GM23338 (cell line): ENCODE measurements at regions not wholly inside any gene's neighbourhood (a gene's known extent, or its start where the extent isn't known, plus 50 kb on each side); places are given as distances from the start of the nearest gene placed in this dataset.

Source experiments
- ATAC-seq: fragments of 200-7000 bp; cut with Tn5 transposase; 3 replicates; pipeline ENCODE4 v1.9.1; 2020
- DNase-seq: peaks from one replicate; pipeline ENCODE4 v3.0.0-alpha.2; 2015; ENCODE audit warnings: low spot score
- H2AFZ ChIP-seq: fragments of 200-600 bp; sonication (generic); 2 replicates; pipeline ENCODE4 v1.8.0; 2016; ENCODE audit warnings: antibody characterized with exemption, mild to moderate bottlenecking, moderate library complexity
- H3F3A ChIP-seq: fragments of 200-600 bp; sonication (generic); replicated peaks from 2 replicates; pipeline ENCODE4 v1.8.0; 2017; ENCODE audit warnings: antibody characterized with exemption, mixed run types, low read depth
- H3K27ac ChIP-seq: fragments of 200-600 bp; sonication (generic); 2 replicates; pipeline ENCODE4 v1.6.1; 2016; ENCODE audit warnings: low read depth
- H3K27me3 ChIP-seq: fragments of 200-600 bp; sonication (generic); 2 replicates; pipeline ENCODE4 v1.8.0; 2016; ENCODE audit warnings: mild to moderate bottlenecking, mixed run types, moderate library complexity; ENCODE audit not compliant: insufficient read depth
- H3K36me3 ChIP-seq: fragments of 200-600 bp; sonication (generic); 2 replicates; pipeline ENCODE4 v1.8.0; 2016; ENCODE audit warnings: mild to moderate bottlenecking; ENCODE audit not compliant: insufficient read depth
- H3K4me1 ChIP-seq: fragments of 200-600 bp; sonication (generic); 2 replicates; pipeline ENCODE4 v1.8.0; 2016; ENCODE audit warnings: mild to moderate bottlenecking, moderate library complexity; ENCODE audit not compliant: insufficient read depth
- H3K4me2 ChIP-seq: fragments of 200-600 bp; sonication (generic); 2 replicates; pipeline ENCODE4 v1.7.1; 2017; ENCODE audit warnings: mixed run types
- H3K4me3 ChIP-seq: fragments of 200-600 bp; sonication (generic); 2 replicates; pipeline ENCODE4 v1.6.1; 2016; ENCODE audit warnings: mixed run types
- H3K79me2 ChIP-seq: fragments of 200-600 bp; sonication (generic); replicated peaks from 2 replicates; pipeline ENCODE4 v1.8.0; 2017; ENCODE audit warnings: mild to moderate bottlenecking; ENCODE audit not compliant: insufficient read depth
- H3K9me2 ChIP-seq: fragments of 200-600 bp; sonication (generic); 2 replicates; pipeline ENCODE4 v1.8.0; 2017; ENCODE audit not compliant: insufficient read depth
- H4K20me1 ChIP-seq: fragments of 200-600 bp; sonication (generic); replicated peaks from 2 replicates; pipeline ENCODE4 v1.8.0; 2017; ENCODE audit warnings: mild to moderate bottlenecking; ENCODE audit not compliant: insufficient read depth
- H3K27ac Mint-ChIP-seq: 2 replicates; pipeline ENCODE4 v1.8.0; 2020; ENCODE audit warnings: inconsistent platforms, mild to moderate bottlenecking, moderate library complexity, mixed read lengths
- H3K27me3 Mint-ChIP-seq: 3 replicates; pipeline ENCODE4 v1.8.0; 2022; ENCODE audit warnings: low read depth, mild to moderate bottlenecking, moderate library complexity, mixed read lengths, inconsistent platforms; ENCODE audit not compliant: insufficient read depth, poor library complexity
- H3K36me3 Mint-ChIP-seq: 3 replicates; pipeline ENCODE4 v1.8.0; 2021; ENCODE audit warnings: low read depth, mild to moderate bottlenecking, inconsistent platforms, moderate library complexity, mixed read lengths
- H3K4me1 Mint-ChIP-seq: 3 replicates; pipeline ENCODE4 v1.8.0; 2020; ENCODE audit warnings: mild to moderate bottlenecking, inconsistent platforms, mixed read lengths
- H3K4me3 Mint-ChIP-seq: 3 replicates; pipeline ENCODE4 v1.8.0; 2021; ENCODE audit warnings: moderate library complexity, mild to moderate bottlenecking, inconsistent platforms, mixed read lengths
- H3K9me3 Mint-ChIP-seq: 3 replicates; pipeline ENCODE4 v1.8.0; 2020; ENCODE audit warnings: moderate library complexity, mild to moderate bottlenecking, inconsistent platforms, mixed read lengths
- EZH2phosphoT487 ChIP-seq: fragments of 200-600 bp; sonication (generic); IDR thresholded peaks from one replicate; pipeline ENCODE4 v1.8.1; 2018; ENCODE audit warnings: antibody characterized with exemption; ENCODE audit not compliant: unreplicated experiment
- JUNB ChIP-seq: IDR thresholded peaks from one replicate; pipeline ENCODE4 v1.6.1; 2016; ENCODE audit warnings: antibody characterized with exemption; ENCODE audit not compliant: unreplicated experiment
- POLR2AphosphoS5 ChIP-seq: IDR thresholded peaks from 2 replicates; pipeline ENCODE4 v1.6.1; 2016; ENCODE audit warnings: antibody characterized with exemption, low read depth
- ZNF462 ChIP-seq: fragments of 250-450 bp; sonication (Bioruptor Pico); IDR thresholded peaks from 2 replicates; pipeline ENCODE4 v1.5.0; 2020; ENCODE audit warnings: mild to moderate bottlenecking, moderate library complexity
- TF ChIP-seq, protein P1 (sequence below): IDR thresholded peaks from one replicate; pipeline ENCODE4 v1.6.1; 2018; ENCODE audit warnings: antibody characterized with exemption; ENCODE audit not compliant: unreplicated experiment
- TF ChIP-seq, protein P2 (sequence below), 2 experiments: fragments of 200-600 bp in 1 of 2; sonication (generic) in 1 of 2; conservative IDR thresholded peaks; 2 replicates each; pipeline versions ENCODE4 v1.5.1 to v1.6.1; 2016 to 2017; ENCODE audit warnings: antibody characterized with exemption in 2 of 2, low read depth in 2 of 2, mild to moderate bottlenecking in 2 of 2, moderate library complexity in 1 of 2
- TF ChIP-seq, protein P3 (sequence below): IDR thresholded peaks from 2 replicates; pipeline ENCODE4 v1.6.1; 2016; ENCODE audit warnings: antibody characterized with exemption

GRCh38 chr20:5372371-5372770 is 55.6 kb upstream of the PROKR2 start:
- no peaks in the 10 kb centered on the region for H4K20me1 ChIP-seq
- no peak overlapping the region for H3K4me3 ChIP-seq
- no peaks in the 10 kb centered on the region for H3K27me3 ChIP-seq
- TF ChIP-seq, protein P1, sequence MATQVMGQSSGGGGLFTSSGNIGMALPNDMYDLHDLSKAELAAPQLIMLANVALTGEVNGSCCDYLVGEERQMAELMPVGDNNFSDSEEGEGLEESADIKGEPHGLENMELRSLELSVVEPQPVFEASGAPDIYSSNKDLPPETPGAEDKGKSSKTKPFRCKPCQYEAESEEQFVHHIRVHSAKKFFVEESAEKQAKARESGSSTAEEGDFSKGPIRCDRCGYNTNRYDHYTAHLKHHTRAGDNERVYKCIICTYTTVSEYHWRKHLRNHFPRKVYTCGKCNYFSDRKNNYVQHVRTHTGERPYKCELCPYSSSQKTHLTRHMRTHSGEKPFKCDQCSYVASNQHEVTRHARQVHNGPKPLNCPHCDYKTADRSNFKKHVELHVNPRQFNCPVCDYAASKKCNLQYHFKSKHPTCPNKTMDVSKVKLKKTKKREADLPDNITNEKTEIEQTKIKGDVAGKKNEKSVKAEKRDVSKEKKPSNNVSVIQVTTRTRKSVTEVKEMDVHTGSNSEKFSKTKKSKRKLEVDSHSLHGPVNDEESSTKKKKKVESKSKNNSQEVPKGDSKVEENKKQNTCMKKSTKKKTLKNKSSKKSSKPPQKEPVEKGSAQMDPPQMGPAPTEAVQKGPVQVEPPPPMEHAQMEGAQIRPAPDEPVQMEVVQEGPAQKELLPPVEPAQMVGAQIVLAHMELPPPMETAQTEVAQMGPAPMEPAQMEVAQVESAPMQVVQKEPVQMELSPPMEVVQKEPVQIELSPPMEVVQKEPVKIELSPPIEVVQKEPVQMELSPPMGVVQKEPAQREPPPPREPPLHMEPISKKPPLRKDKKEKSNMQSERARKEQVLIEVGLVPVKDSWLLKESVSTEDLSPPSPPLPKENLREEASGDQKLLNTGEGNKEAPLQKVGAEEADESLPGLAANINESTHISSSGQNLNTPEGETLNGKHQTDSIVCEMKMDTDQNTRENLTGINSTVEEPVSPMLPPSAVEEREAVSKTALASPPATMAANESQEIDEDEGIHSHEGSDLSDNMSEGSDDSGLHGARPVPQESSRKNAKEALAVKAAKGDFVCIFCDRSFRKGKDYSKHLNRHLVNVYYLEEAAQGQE, result no peak
- TF ChIP-seq, protein P2, sequence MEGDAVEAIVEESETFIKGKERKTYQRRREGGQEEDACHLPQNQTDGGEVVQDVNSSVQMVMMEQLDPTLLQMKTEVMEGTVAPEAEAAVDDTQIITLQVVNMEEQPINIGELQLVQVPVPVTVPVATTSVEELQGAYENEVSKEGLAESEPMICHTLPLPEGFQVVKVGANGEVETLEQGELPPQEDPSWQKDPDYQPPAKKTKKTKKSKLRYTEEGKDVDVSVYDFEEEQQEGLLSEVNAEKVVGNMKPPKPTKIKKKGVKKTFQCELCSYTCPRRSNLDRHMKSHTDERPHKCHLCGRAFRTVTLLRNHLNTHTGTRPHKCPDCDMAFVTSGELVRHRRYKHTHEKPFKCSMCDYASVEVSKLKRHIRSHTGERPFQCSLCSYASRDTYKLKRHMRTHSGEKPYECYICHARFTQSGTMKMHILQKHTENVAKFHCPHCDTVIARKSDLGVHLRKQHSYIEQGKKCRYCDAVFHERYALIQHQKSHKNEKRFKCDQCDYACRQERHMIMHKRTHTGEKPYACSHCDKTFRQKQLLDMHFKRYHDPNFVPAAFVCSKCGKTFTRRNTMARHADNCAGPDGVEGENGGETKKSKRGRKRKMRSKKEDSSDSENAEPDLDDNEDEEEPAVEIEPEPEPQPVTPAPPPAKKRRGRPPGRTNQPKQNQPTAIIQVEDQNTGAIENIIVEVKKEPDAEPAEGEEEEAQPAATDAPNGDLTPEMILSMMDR (conservative IDR thresholded peaks at IDR 0.05; ENCODE audit: low read depth in 2 of 2), result no peak
- TF ChIP-seq POLR2AphosphoS5 (no peak), JUNB (no peak), EZH2phosphoT487 (no peak)
- no peaks in the 10 kb centered on the region for H3K4me1 ChIP-seq
- ATAC-seq (no peak), DNase-seq (no peak)
- Mint-ChIP-seq H3K36me3 (peaks cover 1% of the 10 kb centered on the region; the same call in 2 of the 3 replicates), H3K27ac (no peak overlapping the region), H3K4me1 (no peaks in the 10 kb centered on the region), H3K9me3 (peaks cover 6% of the 10 kb centered on the region), H3K27me3 (peaks cover 2% of the 10 kb centered on the region), H3K4me3 (no peak overlapping the region)
- no peaks in the 10 kb centered on the region for H3K79me2 ChIP-seq
- H3F3A ChIP-seq, result no peaks in the 10 kb centered on the region
- H3K4me2 ChIP-seq, result no peak overlapping the region
- H3K27ac ChIP-seq, result no peak overlapping the region
- no peaks in the 10 kb centered on the region for H3K36me3 ChIP-seq
- 0 out of 2 replicates have a peak, but pooled peaks cover 8% of the 10 kb centered on the region for H3K9me2 ChIP-seq
- no peak overlapping the region for H2AFZ ChIP-seq

DNA sequence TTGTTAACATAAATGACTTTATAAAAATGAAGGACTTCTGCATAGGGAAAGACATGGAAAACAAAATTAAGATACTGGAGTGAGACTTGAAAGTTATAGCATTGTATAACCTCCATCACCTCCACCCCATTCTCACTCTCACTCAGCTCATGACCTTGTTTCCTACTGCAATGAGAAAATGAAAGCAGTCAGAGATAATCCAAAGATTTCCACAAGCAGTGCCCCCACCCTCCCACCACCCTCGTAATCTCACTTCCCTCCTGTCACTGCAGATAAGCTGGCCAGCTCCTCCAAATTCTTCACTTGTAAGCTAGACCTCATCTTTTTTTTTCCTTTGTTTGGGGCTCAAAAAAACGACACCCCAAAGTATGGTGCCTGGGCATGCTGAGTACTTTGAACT is 52.9 kb upstream of the PROKR2 start:
- no peaks in the 10 kb centered on the region for H3K36me3 ChIP-seq
- no peaks in the 10 kb centered on the region for H3K79me2 ChIP-seq
- peaks cover 27% of the 10 kb centered on the region for H3K9me3 Mint-ChIP-seq
- no peaks in the 10 kb centered on the region for H3F3A ChIP-seq
- no peak overlapping the region for H3K4me3 ChIP-seq
- H3K27ac ChIP-seq, result no peak overlapping the region
- H3K27me3 Mint-ChIP-seq, result peaks cover 2% of the 10 kb centered on the region
- no peaks in the 10 kb centered on the region for H3K4me1 ChIP-seq
- ATAC-seq (no peak), DNase-seq (no peak)
- H2AFZ ChIP-seq, result no peak overlapping the region
- H3K4me3 Mint-ChIP-seq, result no peak overlapping the region
- peaks cover 12% of the 10 kb centered on the region for H3K4me1 Mint-ChIP-seq
- no peaks in the 10 kb centered on the region for H3K27me3 ChIP-seq
- no peaks in the 10 kb centered on the region for H3K9me2 ChIP-seq
- no peak overlapping the region for H3K27ac Mint-ChIP-seq
- no peaks in the 10 kb centered on the region for H4K20me1 ChIP-seq
- no peak overlapping the region for H3K4me2 ChIP-seq
- peaks cover 10% of the 10 kb centered on the region; the same call in 2 of the 3 replicates for H3K36me3 Mint-ChIP-seq
- TF ChIP-seq, protein P3, sequence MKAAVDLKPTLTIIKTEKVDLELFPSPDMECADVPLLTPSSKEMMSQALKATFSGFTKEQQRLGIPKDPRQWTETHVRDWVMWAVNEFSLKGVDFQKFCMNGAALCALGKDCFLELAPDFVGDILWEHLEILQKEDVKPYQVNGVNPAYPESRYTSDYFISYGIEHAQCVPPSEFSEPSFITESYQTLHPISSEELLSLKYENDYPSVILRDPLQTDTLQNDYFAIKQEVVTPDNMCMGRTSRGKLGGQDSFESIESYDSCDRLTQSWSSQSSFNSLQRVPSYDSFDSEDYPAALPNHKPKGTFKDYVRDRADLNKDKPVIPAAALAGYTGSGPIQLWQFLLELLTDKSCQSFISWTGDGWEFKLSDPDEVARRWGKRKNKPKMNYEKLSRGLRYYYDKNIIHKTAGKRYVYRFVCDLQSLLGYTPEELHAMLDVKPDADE, result no peak
- TF ChIP-seq ZNF462 (CRISPR knock-in tag) (no peak), EZH2phosphoT487 (no peak), POLR2AphosphoS5 (no peak)
